ENCODE measurements at regions not wholly inside any gene's neighbourhood (a gene's known extent, or its start where the extent isn't known, plus 50 kb on each side); places are given as distances from the start of the nearest gene placed in this dataset.

DNA sequence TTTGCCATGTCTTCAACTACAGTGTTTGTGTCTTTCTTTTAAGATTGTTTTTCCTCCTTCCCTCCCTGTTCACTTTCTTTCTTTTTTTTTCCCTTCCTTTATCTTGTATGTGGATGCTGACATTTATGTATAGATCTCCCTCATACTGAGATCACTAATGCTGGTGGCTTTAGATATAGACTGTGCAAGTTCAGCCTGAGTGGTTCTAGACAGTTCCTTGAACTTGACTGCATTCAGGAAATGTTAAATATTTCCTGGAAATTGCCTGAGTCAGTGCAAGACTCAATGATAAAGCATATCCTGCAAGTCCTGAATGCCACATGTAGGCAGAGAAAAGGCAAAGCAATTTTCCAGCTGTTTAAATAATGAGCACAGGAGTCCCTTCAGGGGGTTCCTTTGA is 182.5 kb upstream of the NR3C1 start:
- peak in 1 of 2 donors; percentile 49 for DNase-seq

DNA sequence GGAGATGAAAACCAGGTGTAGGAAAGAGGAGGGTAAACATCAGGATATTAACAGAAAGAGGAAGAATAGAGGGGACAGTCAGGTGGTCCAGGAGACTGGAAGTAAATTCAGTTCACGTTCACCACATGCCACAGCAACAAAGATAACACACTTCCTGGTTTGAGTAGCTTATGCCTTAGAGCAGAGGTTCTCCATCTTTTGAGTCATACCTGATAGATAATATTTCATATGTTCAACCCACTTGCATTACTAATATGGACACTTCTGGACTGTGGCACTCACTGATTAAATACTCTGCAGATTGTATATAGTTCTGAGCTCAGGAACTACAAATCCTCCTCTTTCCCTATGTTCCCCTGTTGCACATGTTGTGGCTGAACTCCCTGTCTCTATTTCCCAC is 179.9 kb upstream of the NR3C1 start:
- DNase-seq = peak; percentile 12 to 42

DNA sequence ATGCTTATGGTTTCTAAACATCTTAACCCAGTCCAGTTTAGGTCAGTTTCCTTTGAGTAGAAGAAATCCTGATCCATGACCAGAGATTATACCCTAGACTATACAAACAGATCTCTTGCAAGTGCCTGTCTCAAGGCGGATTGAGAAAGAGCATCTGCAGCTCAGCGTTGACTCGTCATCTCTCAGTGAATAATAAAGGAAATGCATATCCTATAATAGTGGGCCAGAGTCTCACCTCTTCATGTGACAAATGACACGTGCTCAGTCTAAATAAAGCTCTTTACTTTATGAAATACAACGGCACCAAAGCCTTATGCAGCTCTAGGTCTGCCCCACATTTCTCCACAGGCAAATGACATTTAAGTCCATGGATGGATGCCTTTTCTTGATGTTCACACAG is 179.4 kb upstream of the NR3C1 start:
- DNase-seq = peak; percentile 67 to 71

DNA sequence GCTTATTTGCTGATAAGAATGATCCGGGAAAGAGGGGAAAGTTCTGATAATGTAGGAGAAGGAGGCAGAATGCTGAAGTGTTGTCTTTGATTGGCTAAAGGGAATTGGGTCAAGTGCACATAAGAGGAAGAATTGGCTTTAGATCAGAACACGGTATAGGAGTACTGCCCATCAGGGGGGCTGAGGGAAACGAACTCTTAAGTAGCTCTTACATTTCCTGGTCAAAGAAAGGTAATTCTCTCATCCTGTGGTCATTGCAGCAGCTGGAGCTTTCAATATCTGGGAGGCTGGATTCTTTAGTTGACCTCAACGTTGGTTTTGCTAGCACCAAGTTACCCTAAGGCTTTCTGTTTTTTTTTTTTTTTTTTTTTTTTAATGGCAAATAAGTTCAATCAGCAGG is 178.7 kb upstream of the NR3C1 start:
- no peak for DNase-seq

DNA sequence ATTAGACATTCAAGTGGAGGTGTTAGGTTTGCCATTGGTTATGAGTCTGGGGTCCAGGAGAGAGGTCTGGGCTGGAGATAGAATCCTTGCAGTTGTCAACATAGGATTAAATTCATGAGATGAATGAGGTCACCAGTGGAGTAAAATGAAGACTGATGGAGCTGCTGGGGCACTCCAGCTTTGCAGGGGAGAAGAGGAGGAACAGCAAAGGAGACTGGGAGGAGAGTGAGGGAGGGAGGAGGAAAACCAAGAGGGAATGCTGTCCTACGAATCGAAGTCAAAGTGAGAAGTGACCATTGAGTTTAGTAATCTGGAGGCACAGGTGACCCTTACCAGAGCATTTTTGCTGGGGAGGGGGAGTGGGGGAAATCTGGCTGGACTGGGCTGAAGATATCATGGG is 178.2 kb upstream of the NR3C1 start:
- no peak for DNase-seq

DNA sequence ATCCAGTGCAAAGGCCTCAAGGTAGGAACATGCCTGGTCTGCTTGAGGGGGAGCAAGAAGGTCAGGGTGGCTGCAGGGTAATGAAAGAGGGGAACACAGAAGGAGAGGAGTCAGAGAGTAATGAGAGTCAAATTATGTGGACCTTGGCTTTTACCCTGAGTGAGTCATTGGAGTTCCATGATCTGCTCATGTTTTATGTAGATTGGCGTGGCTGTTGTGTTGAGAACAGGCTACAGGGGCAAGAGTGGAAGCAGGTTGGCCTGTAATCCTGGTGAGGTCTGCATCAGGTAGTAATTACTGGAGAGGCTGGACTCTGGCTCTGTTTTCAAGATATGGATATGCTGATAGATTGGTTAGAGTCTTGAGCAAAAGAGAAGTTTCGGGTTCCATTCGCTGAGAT is 177.7 kb upstream of the NR3C1 start:
- no peak for DNase-seq

DNA sequence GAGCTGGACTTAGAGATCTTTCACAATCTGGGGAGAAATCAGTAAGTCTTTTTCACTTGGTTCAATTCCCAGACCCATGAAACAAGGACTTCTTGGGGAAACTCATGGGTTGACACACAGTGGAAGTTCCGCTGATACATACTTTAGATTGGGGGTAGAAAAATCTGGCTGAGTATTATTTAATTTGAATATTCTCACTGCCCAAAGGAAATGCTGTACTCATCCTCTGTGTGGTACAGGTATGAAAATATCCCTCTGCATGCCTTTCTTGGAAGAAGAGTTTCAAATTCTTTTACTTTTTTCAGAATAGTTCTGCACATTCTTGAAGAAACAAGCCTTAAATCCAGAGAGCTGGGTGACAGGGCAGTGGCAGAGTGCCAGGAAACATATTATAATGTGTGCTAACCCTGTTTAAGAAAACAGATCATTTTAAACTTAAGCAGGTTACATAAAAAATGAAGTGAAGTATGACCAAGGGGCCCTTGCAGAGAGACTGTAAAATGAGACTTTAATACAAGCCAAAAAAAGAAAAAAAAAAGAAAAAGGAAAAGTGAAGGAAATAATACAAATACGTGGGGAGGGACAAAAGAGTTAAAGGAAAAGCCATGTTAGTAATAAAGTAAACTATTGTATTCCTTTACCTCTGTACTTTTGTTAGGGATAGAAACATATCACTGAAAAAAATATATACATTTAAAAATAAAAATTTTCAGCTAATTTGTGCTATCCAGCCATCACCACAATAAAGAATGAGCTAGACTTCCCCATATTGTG is 173.4 kb upstream of the NR3C1 start:
- no peak for DNase-seq

DNA sequence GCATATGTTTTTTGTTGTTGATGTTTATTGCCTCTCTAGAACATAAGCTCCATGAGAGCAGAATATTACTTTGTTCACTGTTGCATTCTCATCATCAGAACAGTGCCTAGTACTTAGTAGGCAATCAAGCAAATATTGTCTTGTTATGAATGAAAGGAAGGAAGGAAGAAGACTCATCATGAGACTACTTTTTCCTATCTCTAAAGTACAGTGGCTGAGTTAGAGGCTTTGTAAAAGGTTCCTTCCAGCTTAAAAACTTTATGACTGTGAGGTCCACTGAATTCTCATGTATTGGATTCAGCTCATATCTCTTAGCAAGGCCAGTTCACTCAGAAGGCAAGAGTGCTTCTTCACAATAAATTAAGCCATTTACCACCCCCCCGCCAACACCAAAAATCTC is 171.8 kb upstream of the NR3C1 start:
- DNase-seq = no peak

DNA sequence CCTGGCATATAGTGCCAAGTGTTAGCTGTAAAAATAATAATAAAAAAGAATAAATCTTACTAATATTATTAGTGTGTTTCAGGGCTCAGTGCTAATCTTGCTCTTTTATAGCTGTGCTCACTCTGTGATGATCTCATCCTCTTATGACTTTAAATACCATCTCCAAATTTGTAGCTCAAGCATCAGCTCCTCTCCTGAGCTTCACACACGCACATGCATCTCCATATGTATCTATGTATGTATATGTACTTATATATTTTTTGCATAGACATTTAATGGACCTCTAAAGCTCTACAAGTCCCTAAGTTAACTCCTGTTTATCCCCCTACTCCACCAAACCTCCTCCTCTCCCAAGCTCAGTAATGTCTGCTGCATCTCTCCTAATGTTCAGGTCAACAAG is 170.8 kb upstream of the NR3C1 start:
- no peak for DNase-seq

DNA sequence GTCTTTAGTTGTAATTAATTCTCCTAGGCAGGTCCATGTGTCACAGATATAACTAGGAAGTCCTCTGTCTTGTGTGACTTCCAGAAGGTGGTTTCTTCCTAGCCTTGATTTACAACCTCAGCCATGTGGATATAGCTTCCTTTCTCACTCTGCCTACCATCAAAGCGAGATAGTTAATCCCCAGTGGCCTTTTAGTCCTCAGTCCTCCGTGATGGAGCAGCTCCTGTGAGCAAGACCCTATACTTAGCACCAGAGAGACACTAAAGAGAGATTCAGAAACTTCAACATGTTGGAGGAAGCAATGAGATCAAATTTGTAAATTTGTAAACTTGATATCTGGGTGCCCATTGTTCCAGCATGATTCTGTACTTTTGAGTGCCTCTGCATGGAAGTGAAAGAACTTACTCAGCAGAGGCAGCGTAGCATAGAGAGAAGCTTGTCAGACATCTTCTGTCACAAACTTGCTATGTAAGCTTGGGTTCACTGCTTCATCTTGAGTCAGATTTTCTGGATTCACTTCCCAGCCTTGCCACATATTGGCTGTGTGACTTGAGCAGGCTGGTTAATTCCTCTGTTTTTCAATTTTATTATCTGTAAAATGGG is 170.2 kb upstream of the NR3C1 start:
- peak; percentile 63 to 73 for DNase-seq

DNA sequence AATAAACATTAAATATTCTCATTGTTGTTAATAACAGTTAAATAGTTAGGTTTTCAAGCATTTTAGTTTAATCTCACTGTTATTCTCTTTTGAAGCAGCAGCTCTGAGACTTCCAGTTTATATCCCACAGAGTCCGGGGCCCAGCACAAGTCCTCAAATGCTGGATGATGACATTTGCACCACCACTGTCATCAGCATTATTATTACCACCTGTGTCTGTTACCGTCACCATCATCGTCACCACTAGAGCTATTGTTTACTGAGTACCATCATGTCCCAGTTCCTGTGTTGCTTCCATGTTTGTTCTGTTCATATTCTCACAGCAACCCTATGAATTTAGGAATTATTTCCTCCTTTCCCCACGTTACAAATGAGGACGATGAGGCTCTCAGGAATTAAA is 169.2 kb upstream of the NR3C1 start:
- no peak for DNase-seq

DNA sequence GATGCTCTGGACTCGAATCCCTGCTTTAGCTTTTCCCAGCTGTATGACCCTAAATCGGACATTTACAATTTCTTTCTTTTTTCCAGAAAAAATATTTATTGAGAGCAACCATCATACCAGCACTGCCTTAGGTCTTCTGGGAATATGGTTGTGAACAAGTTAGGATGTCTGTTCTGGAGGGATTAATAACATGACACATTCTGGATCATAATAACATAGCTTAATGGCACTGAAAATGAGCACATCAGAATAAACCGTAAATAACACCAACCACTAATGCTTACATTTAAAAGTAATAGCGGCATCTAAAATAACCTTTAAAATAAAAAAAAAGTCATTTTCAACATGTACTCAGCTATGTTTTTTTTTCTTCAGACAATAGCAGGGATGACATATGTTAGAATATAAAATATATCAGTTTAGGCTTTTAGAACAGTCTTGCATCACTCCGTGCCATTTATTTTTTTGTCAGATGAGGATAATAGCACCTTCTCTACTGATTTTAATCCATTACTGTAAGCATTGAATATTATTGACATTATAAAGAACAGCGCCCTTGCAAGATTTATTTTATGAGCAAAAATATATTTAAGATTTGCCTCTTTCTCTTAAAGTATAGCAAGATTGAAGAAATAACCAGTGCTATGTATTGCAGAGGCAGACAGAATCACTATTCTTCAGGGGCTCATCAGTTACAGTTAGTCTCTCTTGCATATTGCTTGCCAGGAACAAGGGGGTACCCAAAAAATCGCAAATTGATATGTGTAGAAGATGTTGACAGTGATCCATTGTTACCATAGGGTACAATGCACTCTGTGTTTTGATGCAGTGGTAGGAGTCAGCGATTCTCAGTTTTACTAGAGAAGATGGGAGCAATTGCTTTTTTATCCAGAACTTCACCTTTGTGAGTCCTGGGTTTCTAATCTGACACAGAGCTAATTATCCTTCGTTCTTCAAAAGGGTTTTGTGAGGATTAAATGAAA is 168.4 kb upstream of the NR3C1 start:
- no peak for DNase-seq

DNA sequence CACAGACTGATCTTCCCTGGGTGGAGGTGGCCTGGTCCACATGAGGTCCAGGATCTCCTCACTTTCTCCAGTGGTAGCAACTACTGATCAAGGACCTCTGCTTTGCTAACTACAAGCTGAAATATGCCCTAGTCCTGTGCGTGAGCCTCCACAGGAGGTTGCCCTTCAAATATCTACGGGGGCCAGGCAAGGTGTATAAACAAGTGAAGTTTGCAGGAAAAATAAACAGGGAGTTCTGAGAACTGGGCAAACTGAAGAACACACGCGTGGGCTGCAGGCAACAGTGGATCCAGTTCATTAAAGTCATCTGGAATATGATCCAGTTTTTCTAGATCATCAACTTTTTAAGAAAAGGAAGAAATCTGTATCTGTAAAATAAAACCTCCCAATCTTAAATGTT is 167.5 kb upstream of the NR3C1 start:
- DNase-seq = no peak

DNA sequence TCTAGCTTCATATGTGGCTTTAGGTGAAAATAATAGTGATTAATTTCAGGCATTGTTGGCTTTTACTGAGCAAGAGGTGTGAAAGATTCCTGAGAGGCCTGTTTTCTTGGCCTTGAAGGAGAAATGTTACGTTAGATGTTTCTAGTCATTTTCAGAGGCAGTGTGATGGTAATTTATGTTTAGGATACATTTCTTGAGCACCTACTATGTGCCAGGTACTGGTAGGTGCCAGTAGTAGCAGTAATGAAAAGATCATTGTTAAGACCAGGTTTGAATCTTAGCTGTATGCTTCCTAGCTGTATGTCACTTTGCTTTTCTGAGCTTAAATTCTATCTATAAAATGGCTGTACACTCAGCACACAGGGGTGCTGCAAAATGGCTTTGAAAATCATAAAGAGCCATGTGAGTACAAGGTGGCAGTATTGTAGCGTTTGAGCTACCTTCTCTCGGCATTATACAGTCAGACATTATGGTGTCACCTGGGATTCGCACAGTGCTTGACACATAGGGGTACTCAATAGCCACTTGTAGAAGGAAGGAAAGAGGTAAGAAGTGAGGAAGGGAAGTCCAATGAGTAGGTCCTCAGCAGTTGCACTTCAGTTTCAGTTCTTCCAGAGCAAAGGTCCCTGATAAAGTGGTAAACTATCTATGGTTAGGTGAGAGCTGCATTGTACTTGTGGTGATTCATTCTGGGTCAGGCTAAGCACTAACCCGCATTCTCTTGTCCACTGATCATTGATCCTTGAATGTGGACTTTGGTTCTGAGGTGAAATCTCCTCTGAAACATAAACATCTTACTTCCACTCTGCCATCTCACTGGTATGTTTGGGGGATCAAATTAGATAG is 166.5 kb upstream of the NR3C1 start:
- no peak for DNase-seq

DNA sequence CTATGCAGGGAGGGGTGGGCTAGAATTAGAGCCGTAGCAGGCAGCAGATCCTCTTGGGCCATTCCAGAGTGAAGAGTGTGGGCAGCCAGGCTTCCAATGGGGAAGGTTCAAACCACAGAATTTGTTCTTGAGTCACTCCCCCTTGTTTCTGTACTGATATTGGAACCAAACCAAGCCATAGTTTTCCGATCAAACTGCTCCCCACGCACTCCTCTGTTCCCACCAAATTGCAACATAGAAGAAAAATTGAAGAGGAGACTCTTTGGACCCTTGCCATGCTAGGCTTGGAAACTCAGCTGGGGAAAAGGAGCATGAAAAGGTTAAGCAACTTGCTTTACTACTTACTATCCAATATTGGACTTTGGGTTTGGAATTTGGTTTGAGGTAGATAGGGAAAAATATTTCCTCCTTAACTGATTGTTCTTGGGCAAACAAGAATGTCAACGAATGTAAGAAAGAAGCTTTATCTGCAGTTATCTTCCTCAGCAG is 165.8 kb upstream of the NR3C1 start:
- no peak for DNase-seq

DNA sequence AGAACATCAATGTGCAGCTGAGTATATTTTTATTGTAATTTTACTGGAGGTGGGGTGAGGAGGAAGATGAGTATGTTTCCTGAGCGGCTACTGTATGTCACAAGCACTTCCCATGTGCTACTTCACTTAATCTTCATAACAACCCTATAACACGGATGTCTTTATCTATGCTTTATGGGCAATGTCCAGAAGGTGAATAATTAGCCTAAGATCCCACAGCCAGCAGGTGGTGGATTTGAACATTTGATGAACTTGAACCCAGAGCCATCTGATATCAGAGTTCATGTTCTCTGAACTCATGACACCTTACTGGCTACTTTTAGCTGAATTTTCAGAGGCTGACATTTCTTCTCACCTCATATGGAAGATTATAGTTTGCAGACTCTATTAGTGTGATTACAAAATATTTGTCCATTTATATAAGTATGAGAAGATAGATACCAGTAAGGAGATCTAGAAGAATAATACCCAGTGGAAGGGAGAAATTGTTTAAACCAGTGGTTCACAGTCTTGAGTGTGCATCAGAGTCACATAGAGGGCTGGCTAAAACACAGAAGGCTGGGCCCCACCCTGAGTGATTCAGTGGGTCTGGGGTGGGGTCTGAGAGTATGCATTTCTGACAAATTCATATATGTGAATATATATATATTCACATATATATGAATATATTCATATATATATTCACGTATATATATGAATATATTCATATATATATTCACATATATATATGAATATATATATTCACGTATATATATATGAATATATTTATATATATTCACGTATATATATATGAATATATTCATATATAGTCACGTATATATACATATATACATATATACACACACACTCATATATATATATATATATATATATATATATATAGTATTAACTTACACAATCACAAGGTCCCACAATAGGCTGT is 164.4 kb upstream of the NR3C1 start:
- peak; percentile 11 to 23 for DNase-seq

DNA sequence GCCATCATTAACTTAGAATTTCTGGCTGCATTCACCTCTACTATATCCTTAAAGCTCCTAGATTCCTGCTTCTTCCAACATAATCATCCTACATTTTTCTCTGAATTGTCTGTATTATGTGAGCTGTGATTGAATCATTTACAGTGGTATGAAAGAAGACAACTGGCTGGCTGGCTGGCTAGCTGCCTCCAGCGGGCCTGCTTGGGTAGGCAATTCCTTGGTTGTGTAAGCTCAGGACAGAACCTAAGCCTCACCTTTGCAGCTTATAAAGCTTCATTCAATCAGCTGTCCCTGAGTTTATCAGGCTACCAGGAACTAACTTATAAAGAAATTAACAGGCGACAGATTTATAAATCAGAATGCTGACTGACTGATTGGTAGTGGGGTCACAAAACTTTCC is 162.7 kb upstream of the NR3C1 start:
- DNase-seq = no peak

DNA sequence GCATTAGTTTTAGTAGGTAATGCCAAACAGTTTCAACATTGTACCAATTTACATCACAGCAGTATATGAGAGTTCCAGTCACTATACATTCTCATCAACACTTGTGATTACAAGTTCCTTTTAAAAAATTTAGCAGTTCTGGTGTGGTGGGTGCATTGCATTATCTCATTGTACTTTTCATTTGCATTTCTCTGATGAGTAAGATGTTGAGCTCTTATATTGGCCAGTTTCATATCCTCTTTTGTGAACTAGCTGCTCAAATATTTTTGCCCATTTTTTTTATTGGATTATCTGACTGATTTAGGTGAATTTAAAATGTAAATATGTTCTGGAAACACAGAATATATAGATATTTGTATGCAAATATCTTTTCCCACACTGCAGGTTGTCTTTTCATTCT is 160.9 kb upstream of the NR3C1 start:
- peak; percentile 79 to 94 for DNase-seq

DNA sequence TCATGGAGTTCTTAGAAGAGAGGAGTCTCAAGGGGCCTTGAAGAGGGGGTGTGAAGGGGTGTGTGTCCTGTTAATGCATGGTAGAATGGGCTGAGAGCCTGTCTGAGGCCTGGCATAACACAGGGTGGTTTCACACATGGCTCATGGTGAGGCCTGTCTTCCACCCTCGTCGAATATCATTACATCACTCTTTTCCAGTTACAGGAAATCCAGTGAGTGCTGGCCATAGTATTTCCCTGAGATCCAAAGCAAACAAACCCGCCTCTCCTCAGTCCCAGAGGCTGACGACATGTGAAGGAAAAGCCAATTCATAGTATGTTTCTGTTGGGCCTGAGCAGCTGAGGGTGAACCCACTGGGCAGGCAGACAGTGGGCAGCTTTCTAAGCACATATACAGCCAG is 159.4 kb upstream of the NR3C1 start:
- DNase-seq = no peak

DNA sequence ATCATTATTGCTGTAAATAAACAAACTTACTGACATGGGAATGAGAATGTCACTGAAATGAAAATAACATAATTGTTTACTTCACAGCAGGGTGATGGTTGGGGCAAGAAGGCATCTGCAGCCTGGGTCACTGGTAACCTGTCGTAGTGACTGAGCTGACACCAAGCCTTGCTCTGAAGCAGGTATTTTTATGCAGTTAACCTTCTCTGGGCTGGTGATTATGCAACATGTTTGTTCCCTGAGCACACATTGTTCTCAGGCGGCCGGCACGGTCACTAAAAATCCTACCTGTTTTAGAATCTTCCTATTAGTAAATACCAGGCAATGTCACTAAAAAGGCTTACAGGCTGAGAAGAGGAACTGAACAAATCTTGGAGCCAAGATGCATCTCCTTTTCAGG is 157.7 kb upstream of the NR3C1 start:
- DNase-seq = no peak

DNA sequence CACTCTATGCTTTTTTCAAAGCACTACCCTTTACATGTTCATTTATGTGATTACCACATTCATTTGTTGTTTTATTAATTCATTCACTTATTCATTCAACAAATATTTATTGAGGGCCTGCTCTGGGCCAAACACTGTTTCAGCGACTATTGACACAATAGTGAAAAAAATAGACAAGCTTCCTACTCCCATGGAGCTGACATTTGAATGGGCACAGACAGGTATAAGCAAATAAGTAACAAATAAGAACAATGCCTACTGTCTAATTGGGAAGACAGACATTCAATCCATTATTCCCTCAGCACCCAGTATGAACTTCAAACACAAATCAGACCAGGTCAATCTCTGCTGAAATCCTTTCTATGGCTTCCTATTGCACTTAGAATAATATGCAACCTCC is 156.9 kb upstream of the NR3C1 start:
- no peak for DNase-seq
